GM12892 (cell line): ENCODE measurements at regions not wholly inside any gene's neighbourhood (a gene's known extent, or its start where the extent isn't known, plus 50 kb on each side); places are given as distances from the start of the nearest gene placed in this dataset.

Source experiments
- POLR2A ChIP-seq: IDR thresholded peaks from 2 replicates; pipeline ENCODE4 v1.6.1; 2011; ENCODE audit warnings: low read depth, low read length, control low read depth
- POLR2AphosphoS5 ChIP-seq: IDR thresholded peaks from 2 replicates; pipeline ENCODE4 v1.6.1; 2011; ENCODE audit warnings: low read depth, low read length, control low read depth

GRCh38 chr5:82862711-82863110, 214.5 kb downstream of the TMEM167A start:
- TF ChIP-seq POLR2A, result no peak
- no peak for TF ChIP-seq POLR2AphosphoS5
